Astrocyte (in vitro differentiated cells and primary cell): ENCODE measurements at regions not wholly inside any gene's neighbourhood (a gene's known extent, or its start where the extent isn't known, plus 50 kb on each side); places are given as distances from the start of the nearest gene placed in this dataset.

Experiments used
- DNase-seq: peaks from one replicate; pipeline ENCODE4 v3.0.0-alpha.2; 2010; ENCODE audit warnings: low read depth
- FAIRE-seq: peaks from 2 replicates; lab custom pipeline; 2011; peaks lifted over from hg19 to GRCh38; lab: Jason Lieb, UNC
- H2AFZ ChIP-seq: 2 replicates; pipeline ENCODE4 v1.6.0; 2012; ENCODE audit warnings: low read depth, low read length, inconsistent platforms
- H3K27ac ChIP-seq: 2 replicates; pipeline ENCODE4 v1.5.1; 2011; ENCODE audit warnings: low read depth, low read length, inconsistent platforms
- H3K27me3 ChIP-seq: 2 replicates; pipeline ENCODE4 v1.6.0; 2011; ENCODE audit warnings: low read length, inconsistent platforms; ENCODE audit not compliant: insufficient read depth
- H3K36me3 ChIP-seq: 2 replicates; pipeline ENCODE4 v1.5.1; 2011; ENCODE audit warnings: low read length, inconsistent platforms; ENCODE audit not compliant: insufficient read depth
- H3K4me1 ChIP-seq: 2 replicates; pipeline ENCODE4 v1.5.1; 2011; ENCODE audit warnings: low read length, inconsistent platforms; ENCODE audit not compliant: insufficient read depth
- H3K4me2 ChIP-seq: 2 replicates; pipeline ENCODE4 v1.6.0; 2012; ENCODE audit warnings: low read length, inconsistent platforms
- H3K4me3 ChIP-seq: 2 replicates; pipeline ENCODE4 v1.5.1; 2011; ENCODE audit warnings: low read depth, mild to moderate bottlenecking, low read length, inconsistent platforms; ENCODE audit not compliant: insufficient read depth
- H3K79me2 ChIP-seq: 2 replicates; pipeline ENCODE4 v1.6.0; 2012; ENCODE audit warnings: mild to moderate bottlenecking, low read length, inconsistent platforms; ENCODE audit not compliant: insufficient read depth
- H3K9ac ChIP-seq: 2 replicates; pipeline ENCODE4 v1.6.0; 2012; ENCODE audit warnings: mild to moderate bottlenecking, low read length, inconsistent platforms
- H3K9me3 ChIP-seq: 2 replicates; pipeline ENCODE4 v1.5.1; 2012; ENCODE audit warnings: low read depth, mild to moderate bottlenecking, low read length, inconsistent platforms; ENCODE audit not compliant: insufficient read depth
- H4K20me1 ChIP-seq: 2 replicates; pipeline ENCODE4 v1.6.0; 2012; ENCODE audit warnings: low read length, inconsistent platforms; ENCODE audit not compliant: insufficient read depth
- H3K27ac Mint-ChIP-seq: one replicate; pipeline ENCODE4 v1.8.0; 2021; ENCODE audit warnings: mild to moderate bottlenecking, mixed read lengths; ENCODE audit not compliant: unreplicated experiment
- H3K27me3 Mint-ChIP-seq: one replicate; pipeline ENCODE4 v1.8.0; 2021; ENCODE audit warnings: low read depth, mixed read lengths; ENCODE audit not compliant: unreplicated experiment
- H3K36me3 Mint-ChIP-seq: one replicate; pipeline ENCODE4 v1.8.0; 2021; ENCODE audit warnings: low read depth, mixed read lengths; ENCODE audit not compliant: unreplicated experiment
- H3K4me1 Mint-ChIP-seq: one replicate; pipeline ENCODE4 v1.8.0; 2021; ENCODE audit warnings: low read depth, mixed read lengths; ENCODE audit not compliant: unreplicated experiment
- H3K4me3 Mint-ChIP-seq: one replicate; pipeline ENCODE4 v1.8.0; 2021; ENCODE audit warnings: mild to moderate bottlenecking, moderate library complexity, mixed read lengths; ENCODE audit not compliant: unreplicated experiment
- H3K9me3 Mint-ChIP-seq: one replicate; pipeline ENCODE4 v1.8.0; 2021; ENCODE audit warnings: mild to moderate bottlenecking, mixed read lengths; ENCODE audit not compliant: unreplicated experiment
- EZH2 ChIP-seq: IDR thresholded peaks from 2 replicates; pipeline ENCODE4 v1.6.1; 2012; ENCODE audit warnings: mild to moderate bottlenecking, low read length, inconsistent platforms; ENCODE audit not compliant: insufficient read depth
- TF ChIP-seq, protein P1 (sequence below): IDR thresholded peaks from 2 replicates; pipeline ENCODE4 v1.5.1; 2011; ENCODE audit warnings: low read depth, mild to moderate bottlenecking, inconsistent platforms, low read length, moderate library complexity; ENCODE audit not compliant: insufficient read depth

DNA sequence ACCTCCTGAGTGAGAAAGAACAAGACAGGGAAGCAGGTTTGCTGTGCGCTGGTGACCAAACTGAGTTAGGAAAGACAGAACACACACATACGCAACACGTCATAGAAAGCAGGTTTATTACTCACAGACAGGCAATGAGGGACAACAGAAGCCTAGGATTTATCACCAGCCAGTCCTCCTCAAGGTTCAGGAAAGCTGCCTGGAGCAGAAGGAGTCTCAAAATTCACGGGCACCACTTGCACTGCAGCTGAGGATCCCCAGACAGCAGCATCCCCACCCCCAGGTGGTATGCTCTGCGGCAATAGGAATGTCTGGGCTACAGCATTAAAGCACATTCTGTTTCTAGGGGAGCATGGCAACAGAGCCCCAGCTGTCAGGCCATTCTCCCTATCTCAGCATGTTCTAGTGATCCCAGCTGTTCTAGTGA, 284.4 kb upstream of the RGPD4 start:
- Histone ChIP-seq H3K4me1 (no peaks in the 10 kb centered on the region), H3K27ac (no peak overlapping the region), H3K9me3 (no peaks in the 10 kb centered on the region), H2AFZ (no peak overlapping the region), H3K36me3 (no peaks in the 10 kb centered on the region), H4K20me1 (no peaks in the 10 kb centered on the region), H3K4me2 (no peak overlapping the region), H3K79me2 (no peaks in the 10 kb centered on the region), H3K9ac (no peak overlapping the region), H3K4me3 (no peak overlapping the region), H3K27me3 (no peaks in the 10 kb centered on the region)
- TF ChIP-seq, protein P1, sequence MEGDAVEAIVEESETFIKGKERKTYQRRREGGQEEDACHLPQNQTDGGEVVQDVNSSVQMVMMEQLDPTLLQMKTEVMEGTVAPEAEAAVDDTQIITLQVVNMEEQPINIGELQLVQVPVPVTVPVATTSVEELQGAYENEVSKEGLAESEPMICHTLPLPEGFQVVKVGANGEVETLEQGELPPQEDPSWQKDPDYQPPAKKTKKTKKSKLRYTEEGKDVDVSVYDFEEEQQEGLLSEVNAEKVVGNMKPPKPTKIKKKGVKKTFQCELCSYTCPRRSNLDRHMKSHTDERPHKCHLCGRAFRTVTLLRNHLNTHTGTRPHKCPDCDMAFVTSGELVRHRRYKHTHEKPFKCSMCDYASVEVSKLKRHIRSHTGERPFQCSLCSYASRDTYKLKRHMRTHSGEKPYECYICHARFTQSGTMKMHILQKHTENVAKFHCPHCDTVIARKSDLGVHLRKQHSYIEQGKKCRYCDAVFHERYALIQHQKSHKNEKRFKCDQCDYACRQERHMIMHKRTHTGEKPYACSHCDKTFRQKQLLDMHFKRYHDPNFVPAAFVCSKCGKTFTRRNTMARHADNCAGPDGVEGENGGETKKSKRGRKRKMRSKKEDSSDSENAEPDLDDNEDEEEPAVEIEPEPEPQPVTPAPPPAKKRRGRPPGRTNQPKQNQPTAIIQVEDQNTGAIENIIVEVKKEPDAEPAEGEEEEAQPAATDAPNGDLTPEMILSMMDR: no peak
- TF ChIP-seq EZH2: no peak
- Mint-ChIP-seq H3K27ac (no peak overlapping the region), H3K9me3 (no peaks in the 10 kb centered on the region), H3K36me3 (no peaks in the 10 kb centered on the region), H3K4me3 (no peak overlapping the region), H3K27me3 (peaks cover 3% of the 10 kb centered on the region), H3K4me1 (peaks cover 5% of the 10 kb centered on the region)
- DNase-seq (no peak), FAIRE-seq (no peak)

GRCh38 chr2:107543793-107544192, 282.9 kb upstream of the RGPD4 start:
- H4K20me1 ChIP-seq: no peaks in the 10 kb centered on the region
- no peaks in the 10 kb centered on the region for H3K36me3 ChIP-seq
- Mint-ChIP-seq H3K4me3 (no peak overlapping the region), H3K27ac (no peak overlapping the region), H3K36me3 (no peaks in the 10 kb centered on the region), H3K4me1 (peaks cover 5% of the 10 kb centered on the region), H3K9me3 (no peaks in the 10 kb centered on the region), H3K27me3 (peaks cover 3% of the 10 kb centered on the region)
- FAIRE-seq (no peak), DNase-seq (no peak)
- H3K9ac ChIP-seq: no peak overlapping the region
- H2AFZ ChIP-seq: no peak overlapping the region
- H3K4me1 ChIP-seq: no peaks in the 10 kb centered on the region
- H3K4me2 ChIP-seq: no peak overlapping the region
- TF ChIP-seq, protein P1: no peak
- no peak for TF ChIP-seq EZH2
- H3K79me2 ChIP-seq: no peaks in the 10 kb centered on the region
- no peak overlapping the region for H3K27ac ChIP-seq
- no peaks in the 10 kb centered on the region for H3K27me3 ChIP-seq
- no peaks in the 10 kb centered on the region for H3K9me3 ChIP-seq
- no peak overlapping the region for H3K4me3 ChIP-seq

DNA sequence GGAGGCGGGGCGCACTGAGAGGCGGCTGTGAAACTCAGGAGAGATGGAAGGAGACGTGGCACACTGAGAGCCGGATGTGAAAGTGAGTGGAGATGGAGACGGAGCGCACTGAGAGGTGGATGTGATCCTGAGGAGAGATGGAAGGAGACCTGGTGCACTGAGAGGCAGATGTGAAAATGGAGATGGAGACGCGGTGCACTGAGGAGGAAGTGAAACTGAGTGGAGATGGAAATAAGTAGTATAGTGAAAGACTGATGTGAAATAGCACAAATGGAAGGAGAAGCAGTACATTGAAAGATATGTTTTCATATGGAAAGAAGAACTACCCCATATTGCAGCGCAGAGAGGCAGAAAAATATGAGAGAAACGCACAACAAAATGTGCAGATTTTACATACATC, 281.6 kb upstream of the RGPD4 start:
- Histone ChIP-seq H3K4me1 (no peaks in the 10 kb centered on the region), H4K20me1 (no peaks in the 10 kb centered on the region), H3K4me3 (no peak overlapping the region), H3K4me2 (no peak overlapping the region), H3K36me3 (no peaks in the 10 kb centered on the region), H2AFZ (no peak overlapping the region), H3K27ac (no peak overlapping the region), H3K9me3 (no peaks in the 10 kb centered on the region), H3K27me3 (no peaks in the 10 kb centered on the region), H3K79me2 (no peaks in the 10 kb centered on the region), H3K9ac (no peak overlapping the region)
- no peak overlapping the region for H3K4me3 Mint-ChIP-seq
- H3K36me3 Mint-ChIP-seq: no peaks in the 10 kb centered on the region
- peaks cover 5% of the 10 kb centered on the region for H3K4me1 Mint-ChIP-seq
- H3K9me3 Mint-ChIP-seq: no peaks in the 10 kb centered on the region
- FAIRE-seq (no peak), DNase-seq (no peak)
- TF ChIP-seq, protein P1: no peak
- no peak for TF ChIP-seq EZH2
- H3K27me3 Mint-ChIP-seq: peaks cover 3% of the 10 kb centered on the region
- H3K27ac Mint-ChIP-seq: no peak overlapping the region
